Esophagus squamous epithelium (tissue), 5 donors: ENCODE measurements at regions not wholly inside any gene's neighbourhood (a gene's known extent, or its start where the extent isn't known, plus 50 kb on each side); places are given as distances from the start of the nearest gene placed in this dataset.

ENCODE experiments used
- DNase-seq: peaks from one replicate; lab custom pipeline; 2025; lab: John Stamatoyannopoulos, UW
- H3K27ac ChIP-seq, 4 donors: fragments of 200-600 bp; sonication (generic); one replicate each; pipeline ENCODE4 v1.5.1; 2016 to 2019; ENCODE audit warnings: mild to moderate bottlenecking in 1 of 4
- H3K27me3 ChIP-seq, 4 donors: fragments of 200-600 bp; sonication (generic); 1 replicate in 3 of 4; 2 replicates in 1 of 4; pipeline versions ENCODE4 v1.5.1 to v1.6.0; 2017 to 2021; ENCODE audit warnings: antibody characterized with exemption in 1 of 4
- H3K36me3 ChIP-seq, 3 donors: fragments of 200-600 bp; sonication (generic); one replicate each; pipeline ENCODE4 v1.5.1; 2016 to 2019
- H3K4me1 ChIP-seq, 3 donors: fragments of 200-600 bp; sonication (generic); one replicate each; pipeline ENCODE4 v1.5.1; 2017 to 2019
- H3K4me3 ChIP-seq, 4 donors: fragments of 200-600 bp; sonication (generic); 1 replicate in 3 of 4; 2 replicates in 1 of 4; pipeline ENCODE4 v1.5.1; 2016 to 2019; ENCODE audit warnings: mild to moderate bottlenecking in 2 of 4, moderate library complexity in 1 of 4
- H3K9me3 ChIP-seq, 3 donors: fragments of 200-600 bp; sonication (generic); one replicate each; pipeline ENCODE4 v1.5.1; 2016 to 2019
- POLR2A ChIP-seq, 4 donors: fragments of 450-650 bp; IDR thresholded peaks; one replicate each; pipeline ENCODE4 v1.6.1; 2017; ENCODE audit warnings: antibody characterized with exemption in 4 of 4, mild to moderate bottlenecking in 4 of 4, moderate library complexity in 3 of 4
- WGBS, 2 donors: methylation state at CpG; one replicate each; pipeline ENCODE4 v1.1.5; 2018; 5-methylcytosine and 5-hydroxymethylcytosine counted together
- intact Hi-C: fragments of 100-400 bp; cut with DNase I; formaldehyde crosslinking; loops from one replicate; pipeline ENCODE4 v1.15.0; 2022
- TF ChIP-seq, protein P1 (sequence below), 6 experiments: fragments of 450-650 bp in 4 of 6; fragments of 200-600 bp in 2 of 6; sonication (generic) in 2 of 6; IDR thresholded peaks; one replicate each; pipeline ENCODE4 v1.5.1; 2016 to 2019; ENCODE audit warnings: antibody characterized with exemption in 6 of 6, mild to moderate bottlenecking in 4 of 6, moderate library complexity in 4 of 6
- donor health status: DM: yes; HTN: yes; CAD: no.

DNA sequence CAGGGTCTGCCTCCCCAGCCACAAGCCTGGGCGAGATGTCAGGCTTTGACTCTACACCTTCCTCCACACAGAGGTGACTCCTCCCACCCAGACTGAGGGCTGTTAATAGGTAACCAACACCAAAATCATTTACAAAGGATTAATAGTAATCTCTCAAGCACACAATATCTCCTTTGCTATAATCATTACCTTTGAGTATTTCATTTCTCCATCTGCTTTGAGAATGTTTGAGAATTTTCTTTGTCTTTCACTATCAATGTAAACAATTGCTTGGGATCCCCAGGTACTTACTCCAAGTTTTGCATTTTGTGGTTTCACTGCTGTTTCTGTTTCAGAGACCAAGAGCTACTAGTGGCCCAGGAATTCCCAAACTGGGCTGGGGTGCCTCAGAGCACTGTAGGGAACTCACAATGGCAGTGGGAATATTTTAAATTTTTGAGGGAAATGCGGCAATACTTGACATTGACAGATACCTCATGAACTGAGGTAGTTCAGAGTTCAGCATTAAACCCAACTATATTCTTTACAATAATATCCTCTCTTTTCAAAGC, 166.4 kb upstream of the MGAT5 start:
- H3K4me1 ChIP-seq: no peaks in the 10 kb centered on the region
- no peak overlapping the region for H3K27ac ChIP-seq
- no peaks in the 10 kb centered on the region for H3K36me3 ChIP-seq
- H3K9me3 ChIP-seq: no peaks in the 10 kb centered on the region
- intact Hi-C loops: no loop called here
- 64 to 65% methylated on average over 2 of the region's 2 CpGs for WGBS, 2 donors
- DNase-seq: no peak
- no peak for TF ChIP-seq POLR2A (IDR thresholded peaks at IDR 0.05)
- TF ChIP-seq, protein P1, sequence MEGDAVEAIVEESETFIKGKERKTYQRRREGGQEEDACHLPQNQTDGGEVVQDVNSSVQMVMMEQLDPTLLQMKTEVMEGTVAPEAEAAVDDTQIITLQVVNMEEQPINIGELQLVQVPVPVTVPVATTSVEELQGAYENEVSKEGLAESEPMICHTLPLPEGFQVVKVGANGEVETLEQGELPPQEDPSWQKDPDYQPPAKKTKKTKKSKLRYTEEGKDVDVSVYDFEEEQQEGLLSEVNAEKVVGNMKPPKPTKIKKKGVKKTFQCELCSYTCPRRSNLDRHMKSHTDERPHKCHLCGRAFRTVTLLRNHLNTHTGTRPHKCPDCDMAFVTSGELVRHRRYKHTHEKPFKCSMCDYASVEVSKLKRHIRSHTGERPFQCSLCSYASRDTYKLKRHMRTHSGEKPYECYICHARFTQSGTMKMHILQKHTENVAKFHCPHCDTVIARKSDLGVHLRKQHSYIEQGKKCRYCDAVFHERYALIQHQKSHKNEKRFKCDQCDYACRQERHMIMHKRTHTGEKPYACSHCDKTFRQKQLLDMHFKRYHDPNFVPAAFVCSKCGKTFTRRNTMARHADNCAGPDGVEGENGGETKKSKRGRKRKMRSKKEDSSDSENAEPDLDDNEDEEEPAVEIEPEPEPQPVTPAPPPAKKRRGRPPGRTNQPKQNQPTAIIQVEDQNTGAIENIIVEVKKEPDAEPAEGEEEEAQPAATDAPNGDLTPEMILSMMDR (IDR thresholded peaks at IDR 0.05): no peak
- H3K27me3 ChIP-seq: peaks cover 0 to 27% (median 0%) of the 10 kb centered on the region in 4 donors
- H3K4me3 ChIP-seq: no peak overlapping the region

DNA sequence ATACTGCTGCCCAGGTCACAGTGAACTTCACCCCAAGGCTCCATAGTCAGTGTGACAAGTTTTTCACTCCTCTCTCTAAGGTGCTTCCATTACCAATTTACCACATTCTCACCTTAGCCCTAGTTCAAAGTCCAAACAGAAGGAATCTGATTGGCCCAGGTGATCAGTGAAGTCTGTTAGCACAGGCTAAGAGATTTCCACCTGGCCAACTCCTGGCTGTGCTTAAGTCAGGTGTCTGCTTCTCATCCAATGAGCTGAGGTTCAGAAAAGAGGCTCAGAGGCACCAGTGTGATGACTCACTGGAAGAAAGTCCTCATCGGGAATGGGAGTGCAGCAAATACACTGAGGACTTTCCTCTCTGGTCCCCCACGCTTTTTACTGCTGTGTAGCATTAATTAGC, 164.4 kb upstream of the MGAT5 start:
- WGBS, 2 donors: 80 to 86% methylated on average over 2 of the region's 2 CpGs
- peaks cover 0 to 17% (median 0%) of the 10 kb centered on the region in 4 donors for H3K27me3 ChIP-seq

DNA sequence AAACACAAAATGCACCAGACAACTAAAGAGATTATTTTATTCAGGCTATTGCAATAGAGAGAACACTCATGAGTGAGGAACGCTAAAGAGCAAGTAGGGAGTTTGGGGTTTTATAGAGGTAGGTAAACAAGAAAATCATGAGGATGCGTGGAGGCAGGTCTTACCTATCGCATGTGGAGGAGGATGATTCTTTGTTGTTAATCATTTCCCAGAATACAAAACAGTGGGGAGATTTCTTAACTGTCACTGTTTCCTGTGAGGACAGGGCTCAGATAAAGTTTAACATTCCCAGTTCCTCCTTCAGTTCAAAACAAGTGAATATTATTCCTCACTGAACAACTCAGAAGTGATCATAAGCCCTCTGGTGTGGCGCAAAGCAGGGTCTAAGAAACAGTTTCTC, 156.1 kb upstream of the MGAT5 start:
- no peak overlapping the region for H3K27ac ChIP-seq
- 82 to 85% methylated on average over 4 of the region's 4 CpGs for WGBS, 2 donors

More for the DNA sequence above, 164.4 kb upstream of the MGAT5 start:
- Histone ChIP-seq H3K4me3 (no peak overlapping the region), H3K36me3 (no peaks in the 10 kb centered on the region), H3K9me3 (no peaks in the 10 kb centered on the region), H3K27ac (no peak overlapping the region), H3K4me1 (no peaks in the 10 kb centered on the region)
- intact Hi-C loops: no loop called here
- DNase-seq: no peak
- TF ChIP-seq POLR2A (IDR thresholded peaks at IDR 0.05): no peak
- TF ChIP-seq, protein P1 (IDR thresholded peaks at IDR 0.05): no peak

DNA sequence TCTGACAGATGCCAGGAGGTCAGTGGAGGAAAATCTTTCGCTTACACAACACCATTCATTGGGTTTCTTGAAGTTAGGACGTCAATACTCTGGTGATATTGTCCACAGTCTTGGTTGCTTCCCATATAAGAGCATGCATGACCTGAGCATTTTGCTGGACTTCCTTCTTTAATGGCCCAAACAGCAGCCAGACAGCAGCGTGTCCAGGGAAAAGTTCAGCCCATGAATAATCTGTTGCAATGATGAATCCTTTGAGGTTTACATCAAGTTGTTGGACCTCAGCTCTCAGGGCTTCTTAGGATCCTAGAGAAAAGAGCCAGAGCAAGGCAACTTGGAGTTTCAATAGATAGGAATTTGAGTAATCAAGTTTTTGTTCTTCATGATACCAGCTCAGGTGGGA, 155.6 kb upstream of the MGAT5 start:
- no peaks in the 10 kb centered on the region for H3K4me1 ChIP-seq
- no peak overlapping the region for H3K4me3 ChIP-seq
- no peaks in the 10 kb centered on the region for H3K9me3 ChIP-seq
- no peak for DNase-seq
- 66 to 77% methylated on average over 3 of the region's 3 CpGs for WGBS, 2 donors
- H3K36me3 ChIP-seq: no peaks in the 10 kb centered on the region
- no peak overlapping the region for H3K27ac ChIP-seq
- intact Hi-C loops: no loop called here
- TF ChIP-seq, protein P1 (IDR thresholded peaks at IDR 0.05): no peak
- no peak for TF ChIP-seq POLR2A (IDR thresholded peaks at IDR 0.05)
- peaks cover 0 to 39% (median 0%) of the 10 kb centered on the region in 4 donors for H3K27me3 ChIP-seq

More for the DNA sequence above, 156.1 kb upstream of the MGAT5 start:
- no peak for TF ChIP-seq POLR2A (IDR thresholded peaks at IDR 0.05)
- TF ChIP-seq, protein P1 (IDR thresholded peaks at IDR 0.05): no peak
- peaks cover 0 to 34% (median 0%) of the 10 kb centered on the region in 4 donors for H3K27me3 ChIP-seq
- no peaks in the 10 kb centered on the region for H3K4me1 ChIP-seq
- H3K9me3 ChIP-seq: no peaks in the 10 kb centered on the region
- no peak overlapping the region for H3K4me3 ChIP-seq
- intact Hi-C loops: no loop called here
- DNase-seq: no peak
- H3K36me3 ChIP-seq: no peaks in the 10 kb centered on the region

DNA sequence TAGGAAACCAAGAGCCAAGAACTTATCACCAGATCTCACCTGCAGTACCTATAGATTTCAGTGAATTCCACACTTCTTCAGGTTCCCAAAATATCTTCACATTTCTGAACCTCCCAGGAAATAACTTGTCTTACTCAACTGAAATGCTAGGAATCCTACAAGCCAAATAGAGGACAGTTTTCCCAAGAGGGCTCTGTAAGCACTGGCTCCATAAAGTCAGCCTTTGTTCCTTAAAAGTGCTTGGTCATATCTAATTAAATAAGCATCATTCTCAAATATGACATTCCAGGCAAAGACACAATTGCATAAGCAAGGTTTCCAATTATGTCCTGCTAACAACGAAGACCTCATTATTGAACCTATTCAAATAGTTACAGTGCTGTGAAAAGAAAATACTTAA, 154.6 kb upstream of the MGAT5 start:
- WGBS, 2 donors: 55 to 63% methylated on average over 1 of the region's 1 CpG

More for the DNA sequence above, 154.6 kb upstream of the MGAT5 start:
- H3K27ac ChIP-seq: no peak overlapping the region
- intact Hi-C loops: no loop called here
- no peak overlapping the region for H3K4me3 ChIP-seq
- TF ChIP-seq, protein P1 (IDR thresholded peaks at IDR 0.05): no peak
- TF ChIP-seq POLR2A (IDR thresholded peaks at IDR 0.05): no peak
- no peaks in the 10 kb centered on the region for H3K4me1 ChIP-seq
- peaks cover 0 to 39% (median 0%) of the 10 kb centered on the region in 4 donors for H3K27me3 ChIP-seq
- no peaks in the 10 kb centered on the region for H3K9me3 ChIP-seq
- H3K36me3 ChIP-seq: no peaks in the 10 kb centered on the region
- no peak for DNase-seq
